HG02973 (cell line): ENCODE measurements at regions not wholly inside any gene's neighbourhood (a gene's known extent, or its start where the extent isn't known, plus 50 kb on each side); places are given as distances from the start of the nearest gene placed in this dataset.

Experiments used
- ATAC-seq: cut with Tn5 transposase; IDR thresholded peaks from one replicate; pipeline ENCODE4 v1.9.1; 2021; ENCODE audit warnings: moderate library complexity; ENCODE audit not compliant: unreplicated experiment

DNA sequence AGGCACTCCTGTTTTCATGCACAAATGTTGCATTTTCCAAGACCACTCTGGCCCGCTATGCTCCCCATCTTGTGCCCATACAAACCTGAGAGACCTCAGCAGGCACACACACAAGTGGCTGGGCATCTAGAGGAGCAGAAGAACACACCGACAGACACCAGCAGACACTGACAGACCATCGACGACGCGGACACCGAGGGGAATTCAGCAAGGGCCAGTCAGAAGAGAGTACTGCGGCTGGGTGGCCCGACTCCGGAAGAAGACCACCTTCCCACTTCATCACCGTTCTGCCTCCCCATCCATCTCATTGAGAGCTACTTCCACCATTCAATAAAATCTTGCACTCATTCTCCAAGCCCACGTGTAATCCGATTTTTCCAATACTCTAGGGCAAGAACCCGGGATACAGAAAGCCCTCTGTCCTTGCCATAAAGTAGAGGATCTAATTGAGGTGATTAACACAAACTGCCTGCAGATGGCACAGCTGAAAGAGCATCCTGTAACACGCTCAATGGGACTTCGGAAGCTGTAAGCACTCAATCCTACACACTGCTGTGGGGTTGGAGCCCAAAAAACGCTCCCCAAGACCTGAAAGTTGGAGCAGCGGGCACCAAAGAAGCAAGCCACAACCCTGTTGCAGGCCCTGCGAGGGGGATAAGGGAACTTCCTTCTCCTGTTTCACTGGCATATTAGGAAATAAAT is 780.9 kb downstream of the ARAP2 start:
- ATAC-seq: no peak

DNA sequence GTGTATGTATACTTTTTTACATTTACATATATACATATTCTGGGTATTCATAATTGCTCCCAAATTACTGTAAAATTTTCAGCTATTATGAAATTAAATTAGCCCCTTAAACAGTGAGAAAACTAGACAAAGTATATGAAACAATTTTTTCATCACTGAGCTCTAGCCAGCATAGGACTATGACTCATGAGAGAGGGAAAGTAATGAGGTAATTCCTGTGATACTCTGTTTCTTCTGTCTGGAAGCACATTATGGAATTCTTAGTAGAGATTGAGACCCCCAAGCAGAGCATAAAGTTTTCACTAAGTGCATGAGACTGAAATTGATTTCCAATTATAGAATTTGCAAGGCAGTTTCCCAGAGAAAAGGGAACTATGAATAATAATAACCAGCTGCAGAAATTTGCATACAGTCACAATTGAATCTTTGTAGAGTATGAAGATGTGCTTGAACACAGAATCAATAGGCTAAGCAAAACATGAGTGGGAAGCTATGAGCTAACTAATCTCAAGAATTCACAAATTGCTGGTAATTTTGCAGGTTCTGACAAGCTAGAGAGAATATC is 779.3 kb downstream of the ARAP2 start:
- ATAC-seq: no peak

DNA sequence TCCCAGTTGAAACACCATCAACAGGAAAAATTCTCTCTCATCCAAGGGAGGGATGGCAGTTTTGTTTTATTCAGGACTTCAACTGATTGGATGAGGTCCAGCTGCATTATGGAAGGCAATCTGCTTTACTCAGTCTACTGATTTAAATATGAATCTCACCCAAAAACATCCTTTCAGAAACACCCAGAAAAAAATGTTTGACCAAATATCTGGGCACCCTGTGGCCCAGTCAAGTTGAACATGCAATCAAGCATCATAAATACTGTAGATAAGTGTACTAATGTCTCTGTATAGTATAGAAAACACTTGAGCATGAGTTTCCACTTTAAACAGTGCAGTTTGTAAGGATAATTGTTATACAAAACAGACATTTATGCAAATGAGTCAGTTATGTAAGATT is 753.2 kb downstream of the ARAP2 start:
- ATAC-seq: no peak

DNA sequence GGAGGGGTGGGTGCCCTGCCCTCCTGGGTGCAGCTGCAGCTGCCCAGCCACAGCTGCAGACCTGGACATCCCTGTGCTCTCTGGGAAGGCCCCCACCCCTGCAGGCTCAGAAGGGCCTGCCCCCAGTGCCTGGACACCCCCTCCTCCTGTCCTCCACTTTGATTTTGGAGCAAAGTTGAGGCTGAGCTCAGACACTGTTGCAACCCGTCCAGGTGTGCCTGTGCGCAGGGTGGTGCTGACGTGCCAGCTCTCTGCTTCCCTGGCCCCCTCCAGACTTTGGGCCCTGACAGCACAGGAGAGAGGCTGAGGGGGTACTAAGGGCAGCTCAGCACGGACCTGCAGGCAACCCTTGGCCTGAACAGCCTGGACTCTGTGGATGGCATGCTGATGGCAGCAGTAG is 750.3 kb downstream of the ARAP2 start:
- no peak for ATAC-seq

DNA sequence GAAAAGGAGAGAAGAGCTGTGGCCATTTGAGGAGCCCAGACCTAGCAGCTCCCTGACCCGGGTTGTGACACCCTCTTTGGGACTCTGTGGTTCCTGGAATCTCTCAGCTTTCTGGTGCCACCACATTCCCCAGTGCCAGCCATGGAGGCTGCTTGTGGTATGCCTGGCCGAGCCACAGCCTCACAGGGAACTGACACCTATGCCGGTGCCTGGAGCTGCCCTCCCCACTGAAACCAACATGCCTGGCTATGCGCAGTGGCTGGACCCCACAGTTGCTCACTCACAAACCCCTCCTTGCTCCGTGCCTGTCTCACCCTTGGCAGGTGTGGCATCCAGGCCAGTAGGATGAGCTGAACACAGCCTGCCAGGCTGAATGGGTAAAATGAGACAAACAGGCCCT is 749.4 kb downstream of the ARAP2 start:
- no peak for ATAC-seq

DNA sequence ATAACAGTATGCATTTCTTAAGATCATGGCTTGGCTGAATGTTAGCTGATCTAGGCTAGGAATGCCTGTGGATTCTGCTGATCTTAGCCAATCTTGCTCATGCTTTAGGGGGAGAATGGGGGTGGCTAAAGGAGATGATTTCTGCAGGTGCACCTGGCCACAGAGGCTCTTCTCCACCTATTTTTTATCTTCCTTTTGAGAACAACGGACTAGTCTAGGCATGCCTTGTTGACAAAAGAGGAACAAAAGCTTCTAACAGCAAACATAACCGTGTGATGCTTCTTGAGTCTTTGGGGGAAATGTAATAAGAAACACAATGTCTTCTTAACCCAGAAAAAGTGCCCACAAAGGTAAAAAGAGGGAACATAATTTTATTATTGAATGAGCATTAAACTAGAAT is 743.5 kb downstream of the ARAP2 start:
- no peak for ATAC-seq

DNA sequence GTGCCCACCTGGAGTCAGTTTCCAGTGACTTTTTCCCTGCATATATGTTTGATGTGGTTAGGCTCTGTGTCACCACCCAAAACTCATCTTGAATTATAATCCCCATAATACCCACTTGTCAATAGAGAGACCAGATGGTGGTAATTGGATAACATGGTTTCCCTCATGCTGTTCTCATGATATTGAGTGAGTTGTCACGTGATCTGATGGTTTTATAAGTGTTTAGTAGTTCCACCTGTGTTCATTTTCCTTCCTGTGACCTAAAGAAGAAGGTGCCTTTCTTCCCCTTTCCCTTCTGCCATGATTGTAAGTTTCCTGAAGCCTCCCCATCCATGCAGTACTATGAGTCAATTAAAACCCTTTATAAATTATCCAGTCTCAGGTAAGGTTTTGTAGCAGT is 740.9 kb downstream of the ARAP2 start:
- ATAC-seq: no peak

DNA sequence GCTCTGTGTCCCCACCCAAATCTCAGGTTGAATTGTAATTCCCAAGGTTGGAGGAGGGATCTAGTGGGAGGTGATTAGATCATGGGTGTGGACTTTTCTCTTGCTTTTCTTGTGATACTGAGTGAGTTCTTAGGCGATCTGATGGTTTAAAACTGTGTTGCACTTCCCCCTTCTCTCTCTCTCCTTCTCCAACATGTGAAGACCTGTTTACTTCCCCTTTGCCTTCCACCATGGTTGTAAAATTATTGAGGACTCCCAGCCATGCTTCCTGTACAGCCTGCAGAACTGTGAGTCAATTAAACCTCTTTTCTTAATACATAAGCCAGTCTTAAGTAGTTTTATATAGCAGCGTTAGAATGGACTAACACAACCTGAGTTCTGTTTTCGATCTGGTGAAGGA is 738.2 kb downstream of the ARAP2 start:
- no peak for ATAC-seq

DNA sequence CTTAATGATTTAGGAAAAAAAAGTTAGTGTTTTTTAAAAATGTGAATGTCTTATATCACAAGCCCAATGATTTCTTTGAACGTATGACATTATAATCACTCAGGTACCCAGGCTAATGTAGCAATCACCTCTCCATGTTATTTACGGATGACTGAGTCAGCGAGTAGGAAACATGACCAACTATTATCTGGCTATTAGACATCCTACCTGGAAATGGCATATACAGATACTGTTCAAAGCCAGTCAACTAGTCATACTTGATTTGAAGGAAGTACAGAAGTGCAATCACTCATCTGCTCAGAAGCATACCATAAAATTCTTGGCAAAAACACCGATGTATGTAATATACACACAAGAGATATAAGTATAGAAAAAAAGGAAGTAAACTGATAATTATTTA is 732.5 kb downstream of the ARAP2 start:
- no peak for ATAC-seq

DNA sequence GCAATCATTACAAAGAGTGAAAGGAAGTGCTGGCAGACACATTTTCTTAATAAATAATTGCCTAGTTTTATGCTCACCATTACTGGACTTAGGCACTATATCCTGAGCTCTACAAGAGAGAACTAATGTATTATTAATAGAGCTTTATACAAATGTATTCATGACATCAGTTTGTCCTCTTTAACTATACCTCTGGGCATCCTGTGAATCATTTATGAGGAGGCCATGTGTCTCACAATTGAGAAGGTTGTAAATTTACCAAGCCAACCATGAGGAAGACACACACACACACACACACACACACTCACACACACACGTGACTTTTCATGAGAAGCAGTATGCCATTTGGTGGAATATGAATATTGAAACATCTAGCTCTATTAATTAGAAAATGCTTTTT is 728.2 kb downstream of the ARAP2 start:
- ATAC-seq: no peak

DNA sequence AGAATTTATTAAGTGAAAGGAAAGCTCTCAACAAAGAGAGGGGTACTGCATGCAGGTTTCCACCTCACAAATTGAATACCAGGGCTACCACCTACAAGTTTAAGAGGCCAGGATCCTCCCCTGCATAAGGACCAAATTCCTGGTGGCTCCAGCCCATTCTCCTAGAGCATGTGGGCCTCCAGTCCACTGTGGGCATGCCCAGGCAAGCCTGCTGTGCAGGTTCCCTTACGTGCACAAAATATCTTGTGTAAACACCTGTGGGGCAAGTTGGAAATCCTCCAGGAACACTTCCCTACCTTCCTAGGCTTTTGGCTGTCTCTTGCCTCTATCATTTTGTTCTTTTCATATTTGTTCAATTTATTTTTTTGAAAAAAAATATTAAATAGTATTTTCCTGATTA is 724.3 kb downstream of the ARAP2 start:
- ATAC-seq: no peak

DNA sequence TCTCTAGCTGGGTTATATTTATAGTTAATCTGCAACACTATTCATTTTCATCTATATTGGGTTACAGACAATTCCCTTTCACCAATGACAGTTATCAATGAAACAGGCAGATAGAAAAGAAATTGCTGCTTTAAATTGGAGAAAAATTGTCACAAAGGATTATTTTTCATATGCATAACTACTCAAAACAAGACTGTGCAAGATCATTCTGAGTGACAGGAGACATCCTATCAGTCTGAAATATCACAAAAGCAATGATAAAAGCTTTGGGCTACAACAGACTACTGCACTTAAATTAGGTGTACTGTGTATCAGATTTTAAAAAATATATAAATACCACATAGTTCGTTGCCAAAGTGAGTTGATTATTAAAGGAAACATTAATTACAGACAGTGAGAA is 722.6 kb downstream of the ARAP2 start:
- ATAC-seq: no peak

DNA sequence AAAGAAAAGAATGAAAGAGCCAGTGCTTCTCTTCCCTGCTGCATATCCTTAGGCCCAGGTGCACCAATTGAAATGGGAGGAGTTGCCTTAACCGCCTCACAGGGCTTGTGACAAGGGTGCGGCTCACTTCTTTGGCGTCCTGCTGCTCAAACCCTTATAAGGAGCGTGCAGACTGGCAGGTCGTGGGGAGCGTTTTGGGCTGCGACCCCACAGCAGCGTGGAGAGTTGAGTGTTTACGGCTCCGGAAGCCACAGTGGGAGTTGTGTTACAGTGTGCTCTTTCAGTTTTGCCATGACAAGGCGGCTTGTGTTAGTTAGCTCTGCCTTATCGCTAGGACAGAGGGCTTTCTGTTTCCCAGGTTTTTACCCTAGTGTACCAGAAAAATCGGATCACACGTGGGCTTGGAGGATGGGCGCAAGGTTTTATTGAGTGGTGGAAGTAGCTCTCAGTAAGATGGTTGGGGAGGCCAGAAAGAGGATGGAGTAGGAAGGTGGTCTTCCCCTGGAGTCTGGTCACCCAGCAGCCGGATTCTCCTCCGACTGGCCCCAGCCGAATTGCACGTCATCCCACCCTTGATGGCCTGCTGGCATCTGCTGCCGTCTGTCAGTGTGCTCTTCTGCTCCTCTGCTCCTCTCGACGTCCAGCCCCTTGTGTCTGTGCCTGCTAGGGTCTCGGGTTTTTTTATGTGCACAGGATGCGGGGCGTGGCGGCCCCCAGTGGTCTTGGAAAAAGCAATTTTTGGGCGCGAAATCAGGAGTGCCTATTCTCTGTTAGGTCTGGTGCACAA is 718.9 kb downstream of the ARAP2 start:
- ATAC-seq: no peak

DNA sequence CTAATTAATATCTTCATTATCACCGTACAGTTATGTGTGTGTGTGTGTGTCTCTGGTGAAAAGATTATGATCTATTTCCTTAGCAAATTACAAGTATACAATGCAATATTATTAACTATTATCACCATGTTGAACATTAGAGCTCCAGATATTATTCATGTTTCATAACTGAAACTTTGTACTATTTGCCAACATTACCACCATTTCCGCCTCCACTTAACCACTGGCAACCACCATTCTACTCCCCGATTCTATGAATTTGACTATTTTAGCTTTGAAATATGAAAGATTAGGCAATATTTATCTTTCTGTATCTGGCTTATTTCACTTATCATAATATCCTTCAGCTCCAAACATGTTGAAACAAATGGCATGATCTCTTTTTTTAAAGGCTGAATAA is 717.9 kb downstream of the ARAP2 start:
- ATAC-seq: no peak

DNA sequence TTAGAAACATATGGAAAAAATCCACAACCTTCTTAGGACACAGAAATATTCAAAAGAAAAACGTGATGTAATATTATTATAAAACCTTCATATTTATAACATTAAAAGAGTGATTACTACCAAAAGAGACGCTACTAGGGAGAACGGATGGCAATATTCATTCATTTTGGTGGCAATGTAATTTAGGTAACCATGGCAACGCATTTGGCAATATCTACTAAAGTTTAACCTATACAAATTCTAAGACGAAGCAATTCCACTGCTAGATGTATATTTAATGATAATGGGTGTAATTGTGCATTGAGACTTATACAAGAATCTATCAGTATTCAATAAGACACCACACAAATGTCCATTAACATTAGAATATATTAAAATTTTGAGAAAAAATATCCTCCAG is 709.4 kb downstream of the ARAP2 start:
- no peak for ATAC-seq

DNA sequence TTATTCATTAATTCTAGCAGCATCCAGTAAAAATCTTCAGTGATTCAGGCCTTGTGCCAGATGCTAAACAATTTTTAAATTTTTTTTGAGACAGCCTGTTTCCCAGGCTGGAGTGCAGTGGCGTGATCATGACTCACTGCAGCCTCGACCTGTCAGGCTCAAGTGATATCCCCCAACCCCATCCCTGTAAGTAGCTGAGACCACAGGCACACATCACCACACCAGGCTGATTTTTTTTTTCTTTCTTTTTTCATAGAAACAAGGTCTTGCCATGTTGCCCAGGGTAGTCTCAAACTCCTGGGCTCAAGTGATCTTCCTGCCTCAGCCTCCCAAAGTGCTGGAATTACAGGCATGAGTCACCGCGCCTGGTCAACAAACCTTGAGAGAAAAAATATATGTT is 705.5 kb downstream of the ARAP2 start:
- ATAC-seq: no peak

DNA sequence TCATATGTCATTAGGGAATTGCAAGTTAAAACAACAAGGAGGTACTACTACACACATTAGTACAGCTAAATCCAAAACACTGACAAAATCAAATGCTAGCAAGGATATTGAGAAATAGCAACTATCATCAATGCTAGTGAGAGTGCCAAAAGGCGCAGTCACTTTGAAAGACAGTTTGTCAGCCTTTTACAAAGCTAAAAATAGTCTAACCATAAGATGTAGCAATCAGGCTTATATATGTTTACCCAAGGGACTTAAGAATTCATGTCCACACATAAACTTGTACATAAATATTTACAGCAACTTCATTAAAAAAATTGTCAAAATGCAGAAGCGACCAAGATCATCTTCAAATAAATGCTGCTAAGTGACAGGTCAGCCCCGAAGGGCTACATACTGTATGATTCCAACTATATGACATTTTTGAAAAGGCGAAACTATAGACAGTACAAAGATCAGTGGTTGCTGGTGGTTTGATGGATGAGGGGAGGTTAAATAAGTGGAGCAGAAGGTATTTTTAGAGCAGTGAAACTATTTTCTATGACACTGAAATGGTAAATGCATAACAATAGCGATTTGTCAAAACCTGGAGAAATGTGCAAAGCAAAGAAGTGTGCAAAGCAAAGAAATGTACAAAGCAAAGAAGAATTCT is 704.8 kb downstream of the ARAP2 start:
- no peak for ATAC-seq

DNA sequence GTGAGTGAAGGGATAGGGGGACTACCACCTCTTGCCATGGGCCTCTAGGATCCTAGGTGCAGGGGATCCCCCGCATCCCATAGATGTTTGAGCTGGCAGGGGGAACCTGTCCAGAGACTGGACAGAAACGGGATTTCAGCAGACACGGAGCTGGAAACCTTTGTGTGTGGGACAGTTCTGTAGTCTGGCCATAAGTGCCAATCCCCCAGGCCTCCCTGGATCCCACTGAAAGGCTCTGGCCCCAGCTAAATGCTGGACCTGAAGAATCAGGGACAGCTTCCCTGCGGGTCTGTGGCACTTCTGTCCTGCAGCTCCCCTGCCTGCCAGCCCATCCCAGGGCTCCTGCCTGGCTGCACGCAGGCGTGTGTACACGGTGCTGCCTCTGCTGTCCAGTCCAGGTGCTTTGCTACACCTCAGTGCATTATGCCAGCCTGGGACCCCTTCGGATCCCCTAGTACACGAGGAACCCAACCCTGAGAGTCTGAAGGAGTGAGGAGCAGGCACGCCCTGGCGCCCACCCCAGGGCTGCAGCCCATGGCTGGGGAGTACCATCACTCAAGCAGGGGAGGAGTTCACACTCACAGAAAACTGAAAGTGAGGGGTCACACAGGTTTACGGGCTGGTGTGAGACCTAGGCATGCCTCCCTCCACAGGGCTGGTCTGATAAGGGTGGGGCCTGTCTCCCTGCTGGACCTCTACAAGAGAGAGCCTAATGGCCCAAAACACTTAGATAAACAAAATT is 703.0 kb downstream of the ARAP2 start:
- no peak for ATAC-seq

DNA sequence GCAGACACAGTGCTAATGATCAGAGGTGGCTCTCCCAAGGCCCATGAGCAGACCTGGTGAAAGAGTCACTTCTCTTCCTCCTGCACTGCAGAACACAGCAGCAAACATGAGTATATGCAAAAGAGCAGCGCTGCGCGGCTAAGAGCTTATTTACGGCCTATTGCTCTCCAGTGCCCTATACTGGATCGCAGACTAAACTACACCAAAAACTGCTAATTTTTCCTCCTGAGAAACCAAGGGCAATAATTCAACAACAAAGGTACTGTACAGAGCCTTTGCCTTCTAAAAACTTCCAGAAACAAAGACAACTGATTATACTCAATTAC is 702.5 kb downstream of the ARAP2 start:
- no peak for ATAC-seq

DNA sequence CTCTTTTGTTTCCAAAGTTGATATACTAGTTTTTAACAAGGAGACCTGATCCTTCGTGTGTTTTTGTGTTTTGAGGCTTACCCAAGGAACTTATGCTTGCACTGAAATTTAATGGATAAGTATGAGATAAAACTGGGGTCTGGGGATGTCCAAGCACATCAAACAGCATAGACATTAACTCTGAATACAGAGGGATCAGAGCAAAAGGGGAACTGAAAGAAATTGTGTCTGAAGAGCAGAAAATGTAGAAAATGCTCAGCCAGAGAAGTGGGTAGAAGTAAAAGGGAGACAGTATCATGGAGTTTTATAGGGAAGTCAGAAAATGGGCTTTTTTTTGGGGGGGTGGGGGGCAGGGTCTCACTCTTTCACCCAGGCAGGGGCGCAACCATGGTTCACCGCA is 695.4 kb downstream of the ARAP2 start:
- ATAC-seq: no peak

DNA sequence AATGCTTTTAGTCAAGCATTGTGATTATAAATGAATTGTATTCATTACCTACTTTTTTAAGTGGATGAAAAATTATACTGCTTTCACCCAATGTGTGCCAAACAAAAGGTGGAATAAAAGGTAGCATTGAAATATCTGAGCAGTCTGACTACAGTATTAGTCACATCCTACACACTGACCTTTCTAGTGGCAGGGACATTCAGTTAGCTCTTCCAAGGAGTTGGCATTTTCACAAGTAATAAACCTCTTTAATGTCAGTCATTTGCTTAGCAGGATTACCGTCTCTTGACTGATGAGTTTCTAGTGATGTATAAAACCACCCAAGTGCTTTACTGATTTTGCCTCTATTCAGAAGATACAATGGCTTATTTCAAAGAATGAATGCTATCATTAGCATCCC is 687.9 kb downstream of the ARAP2 start:
- ATAC-seq: no peak
